Motor neuron (in vitro differentiated cells): ENCODE measurements at regions not wholly inside any gene's neighbourhood (a gene's known extent, or its start where the extent isn't known, plus 50 kb on each side); places are given as distances from the start of the nearest gene placed in this dataset.
A peak's percentile ranks its signal among the peaks of the same experiment; 100 is the strongest.

Source experiments
- ATAC-seq, 8 experiments: fragments of 200-7000 bp; cut with Tn5 transposase; replicated peaks in 6 of 8; 2 replicates each; pipeline ENCODE4 v1.8.0; 2021; ENCODE audit warnings: mild to moderate bottlenecking in 8 of 8, moderate library complexity in 8 of 8
- H3K27ac ChIP-seq, 2 donors: fragments of 250-450 bp; sonication (Bioruptor Pico); 2 replicates each; pipeline ENCODE4 v1.9.0; 2021; ENCODE audit warnings: antibody characterized with exemption in 2 of 2, mild to moderate bottlenecking in 2 of 2, moderate library complexity in 1 of 2
- H3K4me1 ChIP-seq, 2 donors: fragments of 250-450 bp; sonication (Bioruptor Pico); replicated peaks in 1 of 2; 2 replicates each; pipeline ENCODE4 v1.6.1; 2021; ENCODE audit warnings: antibody characterized with exemption in 2 of 2, mild to moderate bottlenecking in 2 of 2, moderate library complexity in 1 of 2
- H3K4me3 ChIP-seq, 5 donors: fragments of 250-450 bp; sonication (Bioruptor Pico); 2 replicates each; pipeline ENCODE4 v1.9.0; 2021; ENCODE audit warnings: antibody characterized with exemption in 5 of 5, mild to moderate bottlenecking in 5 of 5, moderate library complexity in 4 of 5
- WGBS, 10 experiments: fragments of 450-650 bp; shearing (Covaris generic); methylation state at CpG; one replicate each; pipeline ENCODE4 v1.0.0; 2022; 5-methylcytosine and 5-hydroxymethylcytosine counted together
- in situ Hi-C, 9 experiments: fragments of 400-800 bp; cut with MboI; loops; one replicate each; pipeline ENCODE4 v1.15.0; 2021; ENCODE audit warnings: low sequenced_read_pairs in 9 of 9, low pct_unique_long_range_greater_than_20kb in 2 of 9; ENCODE audit not compliant: unreplicated experiment in 9 of 9

DNA sequence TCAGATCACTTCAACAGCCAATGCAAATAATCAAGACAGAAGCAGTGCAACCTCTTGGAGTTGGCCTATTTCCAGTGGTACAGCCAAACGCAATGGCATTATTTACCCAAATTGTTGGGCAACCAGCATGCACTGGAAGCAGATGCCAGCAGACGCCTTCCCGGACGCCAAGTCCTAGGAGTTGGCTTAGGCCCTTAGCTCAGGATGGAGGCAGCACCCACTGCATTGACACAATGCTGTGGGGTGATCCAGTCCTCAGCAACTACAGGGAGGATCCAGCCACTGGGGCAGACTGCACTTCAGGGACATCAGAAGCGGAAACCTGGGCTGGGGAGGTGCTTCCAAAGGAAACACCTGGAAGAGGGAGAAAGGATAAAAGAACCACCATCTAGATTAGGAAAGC is 290.4 kb downstream of the FAM43A start:
- no peak overlapping the region for H3K4me3 ChIP-seq
- no peaks in the 10 kb centered on the region for H3K4me1 ChIP-seq
- ATAC-seq, result peak in 1 of 8 experiments; percentile 65
- in situ Hi-C loops, result loop anchor here in 2 of 9 experiments (25.0 kb wide), 2 partner anchors 261 to 289 kb away; partner anchors contain the start of gene FAM43A (in 1 of the 2)
- 77 to 100% (median 93%) methylated on average over 1 to 5 of the region's 5 CpGs; no CpG with 5 or more reads in 3 of the 10 experiments for WGBS, 10 experiments
- no peak overlapping the region for H3K27ac ChIP-seq

DNA sequence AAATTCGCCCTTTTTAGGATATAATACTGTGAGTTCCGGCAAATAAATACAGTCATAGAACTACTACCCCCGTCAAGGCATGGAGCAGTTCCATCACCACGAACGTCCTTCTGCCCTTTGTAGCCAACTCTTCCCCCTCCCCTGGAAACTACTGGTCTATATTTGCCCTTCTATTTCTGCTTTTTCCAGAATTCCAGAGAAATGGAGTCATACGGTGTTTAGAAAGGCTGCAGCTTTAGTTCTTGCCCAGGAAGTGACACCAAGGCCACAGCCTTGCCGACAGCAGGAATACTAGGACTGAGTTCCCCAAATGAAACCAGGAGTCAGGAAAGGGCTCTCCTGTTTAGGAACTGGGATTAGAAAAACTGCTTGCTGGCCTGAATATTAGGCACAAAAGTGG is 291.2 kb downstream of the FAM43A start:
- Histone ChIP-seq H3K4me3 (no peak overlapping the region), H3K4me1 (no peaks in the 10 kb centered on the region), H3K27ac (no peak overlapping the region)
- 28 to 79% (median 61%) methylated on average over 3 to 7 of the region's 7 CpGs; no CpG with 5 or more reads in 2 of the 10 experiments for WGBS, 10 experiments
- no peak for ATAC-seq
- in situ Hi-C loops, result loop anchor here in 2 of 9 experiments (25.0 kb wide), 2 partner anchors 260 to 290 kb away; partner anchors contain the start of gene FAM43A (in 1 of the 2)

DNA sequence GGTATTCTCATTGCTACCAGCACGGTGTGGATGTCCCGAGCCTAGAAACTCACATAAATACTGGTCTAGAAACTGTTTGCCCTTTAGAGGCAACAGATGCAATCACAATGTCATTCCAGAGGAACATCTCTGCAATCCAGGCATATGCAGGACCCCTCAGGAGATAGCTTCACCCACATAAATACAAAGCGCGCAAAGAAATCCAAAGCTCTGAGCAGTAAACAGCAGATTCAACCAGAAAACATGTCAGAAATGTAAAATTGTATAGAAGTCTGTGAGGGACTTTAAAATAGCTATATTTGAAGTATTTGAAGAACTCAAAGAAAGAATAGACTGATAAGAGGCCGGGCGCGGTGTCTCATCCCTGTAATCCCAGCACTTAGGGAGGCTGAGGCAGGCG is 291.7 kb downstream of the FAM43A start:
- WGBS, 10 experiments, result 60 to 100% (median 86%) methylated on average over 1 to 8 of the region's 8 CpGs; no CpG with 5 or more reads in 2 of the 10 experiments
- in situ Hi-C loops, result loop anchor here in 2 of 9 experiments (25.0 kb wide), 2 partner anchors 260 to 290 kb away; partner anchors contain the start of gene FAM43A (in 1 of the 2)
- H3K4me3 ChIP-seq, result no peak overlapping the region

DNA sequence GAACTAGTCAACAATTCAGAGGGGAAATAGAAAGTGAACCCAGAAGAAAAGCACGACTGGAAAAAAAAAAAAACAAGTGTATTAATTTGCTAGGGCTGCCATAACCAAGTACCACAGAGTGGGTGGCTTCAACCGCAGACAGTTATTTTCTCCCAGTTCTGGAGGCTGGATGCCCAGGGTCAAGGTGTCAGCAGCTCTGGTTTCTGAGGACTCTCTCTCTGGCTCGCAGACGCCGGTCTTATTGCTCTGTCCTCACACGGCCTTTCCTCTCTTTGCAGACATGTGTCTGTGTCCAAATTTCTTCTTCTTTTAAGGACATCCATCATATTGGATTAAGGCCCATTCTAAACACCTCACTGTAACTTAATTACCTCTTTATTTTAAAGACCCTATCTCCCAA is 291.8 kb downstream of the XXYLT1 start:
- in situ Hi-C loops, result loop anchor here in 2 of 9 experiments (25.0 kb wide), 2 partner anchors 258 to 292 kb away; partner anchors contain the start of gene FAM43A (in 1 of the 2)
- no peak for ATAC-seq
- no peak overlapping the region for H3K27ac ChIP-seq
- no peak overlapping the region for H3K4me3 ChIP-seq
- no peaks in the 10 kb centered on the region for H3K4me1 ChIP-seq
- WGBS, 10 experiments, result 61 to 100% (median 88%) methylated on average over 1 to 6 of the region's 6 CpGs; no CpG with 5 or more reads in 2 of the 10 experiments

More for the DNA sequence above, 291.7 kb downstream of the FAM43A start:
- no peaks in the 10 kb centered on the region for H3K4me1 ChIP-seq
- H3K27ac ChIP-seq, result no peak overlapping the region
- ATAC-seq, result no peak

DNA sequence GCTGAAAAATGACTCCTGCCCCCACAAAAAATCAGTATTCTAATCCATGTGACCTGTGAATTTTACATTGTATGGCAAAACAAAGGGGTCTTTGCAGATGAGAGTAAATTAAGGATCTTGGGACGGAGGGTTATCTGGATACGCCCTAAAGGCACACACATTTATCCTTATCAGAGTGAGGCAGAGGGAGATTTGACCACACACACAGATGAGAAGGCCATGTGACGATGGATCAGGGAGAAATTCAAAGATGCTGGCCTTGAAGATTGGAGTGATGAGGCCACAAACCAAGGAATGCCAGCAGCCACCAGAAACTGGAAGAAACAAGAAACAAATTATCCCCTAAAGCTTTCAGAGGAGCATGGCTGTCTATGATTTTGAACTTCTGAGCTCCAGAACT is 288.5 kb downstream of the XXYLT1 start:
- H3K4me1 ChIP-seq, result no peaks in the 10 kb centered on the region
- no peak for ATAC-seq
- H3K27ac ChIP-seq, result no peak overlapping the region
- H3K4me3 ChIP-seq, result no peak overlapping the region
- WGBS, 10 experiments, result 60 to 100% (median 86%) methylated on average over 1 to 3 of the region's 3 CpGs; no CpG with 5 or more reads in 3 of the 10 experiments
- in situ Hi-C loops, result loop anchor here in 2 of 9 experiments (25.0 kb wide), 2 partner anchors 255 to 295 kb away; partner anchors contain the start of gene FAM43A (in 1 of the 2)

DNA sequence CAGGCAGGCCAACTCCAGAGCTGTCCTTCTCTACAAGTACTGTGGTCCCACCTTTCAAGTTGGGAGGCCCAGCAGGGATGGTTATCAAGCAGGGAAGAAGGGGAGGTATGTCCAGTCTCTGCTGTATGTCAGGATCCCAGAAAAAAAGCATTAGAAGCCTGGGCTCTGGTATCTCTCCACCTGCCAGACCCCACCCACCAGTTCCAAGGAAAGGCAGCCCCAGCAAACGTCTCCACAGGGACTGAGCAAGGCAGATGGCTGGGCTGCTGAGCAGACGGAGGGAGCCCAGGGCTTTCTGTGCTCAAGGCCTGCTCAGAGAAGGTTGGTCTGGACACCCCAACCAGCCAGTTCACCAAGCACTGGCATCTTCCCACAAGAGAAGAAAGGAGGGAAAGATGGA is 287.8 kb downstream of the XXYLT1 start:
- no peaks in the 10 kb centered on the region for H3K4me1 ChIP-seq
- 50 to 100% (median 67%) methylated on average over 1 of the region's 2 CpGs; no CpG with 5 or more reads in 7 of the 10 experiments for WGBS, 10 experiments
- in situ Hi-C loops, result loop anchor here in 2 of 9 experiments (25.0 kb wide), 2 partner anchors 254 to 296 kb away; partner anchors contain the start of gene FAM43A (in 1 of the 2)
- no peak overlapping the region for H3K4me3 ChIP-seq
- H3K27ac ChIP-seq, result no peak overlapping the region
- no peak for ATAC-seq

DNA sequence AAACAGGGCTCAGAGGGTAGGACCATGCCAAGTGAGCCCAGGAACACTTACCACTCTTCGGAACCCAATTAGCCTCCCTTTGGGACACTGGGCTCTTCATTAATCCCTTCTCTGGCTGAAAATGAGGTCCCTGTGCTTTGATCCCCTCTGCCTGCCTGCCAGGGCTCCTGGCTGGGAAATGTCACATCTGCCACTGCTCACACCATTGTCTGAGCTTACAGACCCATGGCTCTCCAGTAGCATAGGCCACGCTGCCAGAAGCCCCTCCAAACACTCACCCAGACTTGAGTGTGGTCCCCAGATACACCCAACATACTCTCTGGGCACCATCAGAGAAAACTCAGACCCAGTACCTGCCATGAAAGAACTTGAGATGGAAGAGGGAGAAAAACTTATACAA is 287.3 kb downstream of the XXYLT1 start:
- H3K4me1 ChIP-seq, result no peaks in the 10 kb centered on the region
- H3K27ac ChIP-seq, result no peak overlapping the region
- H3K4me3 ChIP-seq, result no peak overlapping the region
- no peak for ATAC-seq
- in situ Hi-C loops, result loop anchor here in 2 of 9 experiments (25.0 kb wide), 2 partner anchors 254 to 296 kb away; partner anchors contain the start of gene FAM43A (in 1 of the 2)
- 40 to 57% (median 44%) methylated on average over 1 of the region's 2 CpGs; no CpG with 5 or more reads in 7 of the 10 experiments for WGBS, 10 experiments

DNA sequence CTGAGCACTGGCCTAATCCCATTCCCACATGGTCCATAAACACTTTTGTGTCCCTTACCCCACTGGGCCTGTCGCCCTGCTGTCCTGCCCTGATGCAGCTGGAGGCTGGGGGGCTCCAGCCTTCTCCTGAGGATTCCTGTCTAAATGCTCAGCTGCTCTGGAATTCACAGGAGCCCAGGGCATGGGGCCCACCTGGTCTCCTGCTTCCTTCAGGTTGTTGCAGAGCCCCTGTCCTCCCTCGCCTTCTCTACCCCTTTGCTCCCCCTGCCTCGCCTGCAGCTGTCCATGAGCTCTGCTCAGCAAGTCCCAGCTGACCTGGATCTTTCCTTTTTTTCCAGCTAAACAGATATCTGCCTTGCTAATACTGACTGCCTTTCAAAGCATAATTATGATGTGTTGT is 286.9 kb downstream of the XXYLT1 start:
- WGBS, 10 experiments, result 80 to 100% (median 83%) methylated on average over 1 to 2 of the region's 3 CpGs; no CpG with 5 or more reads in 5 of the 10 experiments
- no peaks in the 10 kb centered on the region for H3K4me1 ChIP-seq
- no peak for ATAC-seq
- in situ Hi-C loops, result loop anchor here in 2 of 9 experiments (25.0 kb wide), 2 partner anchors 253 to 297 kb away; partner anchors contain the start of gene FAM43A (in 1 of the 2)
- no peak overlapping the region for H3K4me3 ChIP-seq
- H3K27ac ChIP-seq, result no peak overlapping the region

DNA sequence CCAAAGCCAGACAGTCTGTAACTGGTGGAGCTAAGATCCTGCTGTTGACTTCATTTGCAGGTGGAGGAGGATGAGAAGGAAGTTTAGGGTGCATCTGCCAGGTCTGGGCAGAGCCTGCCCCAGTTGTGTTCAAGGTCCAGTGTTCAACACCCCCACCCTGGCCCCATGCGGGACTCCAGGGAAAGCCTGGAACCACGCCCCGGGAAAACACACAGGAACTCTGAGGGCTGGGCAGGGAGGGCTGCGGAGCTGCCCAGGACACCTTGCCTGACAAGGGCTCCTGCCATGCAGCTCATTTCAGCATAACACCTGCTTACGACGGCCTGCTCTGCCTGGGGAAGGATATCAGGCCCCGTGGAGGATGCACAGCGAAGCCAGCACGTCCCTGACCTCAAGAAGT is 286.3 kb downstream of the XXYLT1 start:
- Histone ChIP-seq H3K27ac (no peak overlapping the region), H3K4me1 (no peaks in the 10 kb centered on the region), H3K4me3 (no peak overlapping the region)
- in situ Hi-C loops, result loop anchor here in 2 of 9 experiments (25.0 kb wide), 2 partner anchors 253 to 297 kb away; partner anchors contain the start of gene FAM43A (in 1 of the 2)
- 0 to 100% (median 66%) methylated on average over 1 to 4 of the region's 9 CpGs; no CpG with 5 or more reads in 6 of the 10 experiments for WGBS, 10 experiments
- ATAC-seq, result no peak

DNA sequence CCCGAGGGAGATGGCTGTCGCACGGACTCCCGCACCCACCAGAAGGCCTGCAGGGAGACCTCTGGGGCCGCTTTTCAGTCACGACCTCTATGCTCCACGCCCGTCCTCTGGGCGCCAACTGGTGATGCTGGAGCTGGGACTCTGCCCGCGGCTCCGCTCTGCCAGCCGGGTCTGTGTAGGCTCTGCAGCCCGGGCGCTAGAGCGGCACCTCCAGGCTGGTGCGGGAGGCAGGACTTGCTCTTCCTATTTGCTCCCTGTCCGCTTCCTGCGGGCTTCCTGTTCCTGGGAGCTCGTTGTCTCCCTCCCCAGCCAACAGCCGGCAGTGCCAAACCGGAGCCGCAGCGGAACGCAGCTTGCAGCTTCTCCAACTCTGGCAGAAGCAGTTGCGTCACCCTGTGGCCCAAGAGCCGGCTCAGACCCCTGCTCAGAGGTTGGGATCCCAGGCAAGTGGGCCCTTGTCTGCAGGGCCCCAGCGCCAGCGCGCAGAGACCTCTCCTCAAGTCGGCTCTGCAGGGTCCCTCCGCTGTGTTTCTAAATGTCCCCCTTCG is 285.9 kb downstream of the XXYLT1 start:
- WGBS, 10 experiments, result 3 to 84% (median 53%) methylated on average over 4 to 11 of the region's 33 CpGs; no CpG with 5 or more reads in 6 of the 10 experiments
- Histone ChIP-seq H3K4me3 (no peak overlapping the region), H3K4me1 (no peaks in the 10 kb centered on the region), H3K27ac (no peak overlapping the region)
- ATAC-seq, result peak in 2 of 8 experiments; percentile 99
- in situ Hi-C loops, result loop anchor here in 2 of 9 experiments (25.0 kb wide), 2 partner anchors 252 to 298 kb away; partner anchors contain the start of gene FAM43A (in 1 of the 2)

DNA sequence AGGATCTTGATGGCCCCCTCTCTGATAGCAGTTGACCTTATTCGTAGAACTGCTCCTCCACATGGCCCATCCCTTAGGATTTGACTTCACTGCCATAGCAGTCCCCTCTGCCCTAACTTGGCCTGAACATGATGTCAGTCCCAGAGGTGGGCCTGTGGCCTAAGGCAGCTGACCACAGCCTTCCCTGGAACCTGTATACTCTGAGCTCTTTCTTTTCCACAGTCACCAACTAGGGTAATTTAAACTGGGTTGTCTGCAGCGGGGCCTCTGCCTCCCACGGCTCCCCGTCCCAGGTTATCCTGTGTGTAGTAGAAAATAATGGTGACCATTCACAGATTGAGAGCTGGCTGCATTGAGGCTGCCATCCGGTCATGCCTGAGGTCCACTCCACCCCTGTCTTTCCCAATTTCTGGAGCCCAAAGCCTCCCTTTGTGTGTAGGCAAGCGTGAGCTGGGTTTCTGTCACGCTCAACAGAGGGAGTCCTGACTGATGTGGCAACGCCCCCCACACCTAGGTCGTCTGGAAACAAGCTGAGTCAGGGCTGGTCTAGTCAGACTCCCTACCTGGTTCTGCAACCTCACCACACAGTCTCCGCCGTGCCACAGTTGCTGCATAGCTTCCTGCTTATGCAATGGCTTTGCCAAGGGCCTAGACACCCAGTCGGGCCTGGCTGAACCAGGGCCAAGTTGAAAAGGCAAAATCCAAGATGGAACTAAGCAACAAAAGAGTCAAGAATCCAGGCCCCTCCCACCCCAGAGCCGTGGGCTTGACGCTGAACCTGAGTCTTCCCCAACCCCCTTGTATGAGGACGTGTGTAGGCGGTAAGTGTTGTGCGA is 284.5 kb downstream of the XXYLT1 start:
- no peak overlapping the region for H3K4me3 ChIP-seq
- H3K4me1 ChIP-seq, result no peaks in the 10 kb centered on the region
- no peak overlapping the region for H3K27ac ChIP-seq
- in situ Hi-C loops, result loop anchor here in 2 of 9 experiments (25.0 kb wide), 2 partner anchors 251 to 299 kb away; partner anchors contain the start of gene FAM43A (in 1 of the 2)
- peak in 1 of 8 experiments; percentile 18 for ATAC-seq
- WGBS, 10 experiments, result 50 to 100% (median 76%) methylated on average over 1 to 8 of the region's 17 CpGs; no CpG with 5 or more reads in 2 of the 10 experiments
